Activated naive CD4-positive, alpha-beta T cell (primary cell): ENCODE measurements at regions not wholly inside any gene's neighbourhood (a gene's known extent, or its start where the extent isn't known, plus 50 kb on each side); places are given as distances from the start of the nearest gene placed in this dataset.
"Not testable (repeated sequence)": the region's sequence is repeated elsewhere in the genome, so short reads cannot be mapped to it uniquely, and the experiment has no call there.

ENCODE experiments used
- DNase-seq, 4 experiments: peaks; one replicate each; lab custom pipeline; 2025; lab: John Stamatoyannopoulos, UW

- not testable (repeated sequence) for DNase-seq
These were observed 131.8 kb upstream of the RXFP2 start for GRCh38 chr13:31607531-31607930.

DNA sequence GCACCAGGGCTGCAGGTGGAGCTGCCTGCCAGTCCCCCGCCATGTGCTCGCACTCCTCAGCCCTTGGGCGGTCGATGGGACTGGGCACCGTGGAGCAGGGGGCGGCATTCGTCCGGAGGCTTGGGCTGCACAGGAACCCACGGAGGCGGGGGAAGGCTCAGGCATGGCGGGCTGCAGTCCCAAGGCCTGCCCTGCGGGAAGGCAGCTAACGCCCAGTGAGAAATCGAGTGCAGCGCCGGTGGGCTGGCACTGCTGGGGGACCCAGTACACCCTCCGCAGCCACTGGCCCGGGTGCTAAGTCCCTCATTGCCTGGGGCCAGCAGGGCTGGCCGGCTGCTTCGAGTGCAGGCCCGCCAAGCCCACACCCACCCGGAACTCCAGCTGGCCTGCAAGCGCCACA lies 130.5 kb upstream of the RXFP2 start:
- not testable (repeated sequence) for DNase-seq

GRCh38 chr13:31610270-31610998 lies 128.9 kb upstream of the RXFP2 start:
- DNase-seq: no peak

- no peak for DNase-seq
These were observed 128.1 kb upstream of the RXFP2 start for GRCh38 chr13:31611214-31611613.

- DNase-seq: no peak
These were observed 125.3 kb upstream of the RXFP2 start for GRCh38 chr13:31614073-31614472.

- no peak for DNase-seq
These were observed 124.6 kb upstream of the RXFP2 start for GRCh38 chr13:31614704-31615103.

DNA sequence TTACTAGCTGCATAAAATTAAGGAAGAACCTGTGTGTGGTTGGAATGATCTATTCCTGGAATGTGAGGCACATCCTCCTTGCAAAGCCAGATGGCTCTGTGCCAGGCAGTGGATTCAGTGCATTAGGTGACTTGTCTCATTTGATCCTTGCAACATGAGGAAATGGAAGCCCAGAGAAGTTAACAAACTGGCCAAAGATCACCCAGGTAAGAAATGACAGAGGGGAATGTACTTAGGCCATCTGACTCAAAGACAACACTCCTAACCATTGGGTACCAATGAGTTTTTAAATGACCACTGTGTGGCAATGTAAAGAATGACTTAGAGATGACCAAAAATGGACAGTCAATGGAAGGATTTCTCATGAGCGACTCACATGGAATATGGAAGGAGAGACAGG lies 114.2 kb upstream of the RXFP2 start:
- no peak for DNase-seq

GRCh38 chr13:31627097-31627845 lies 112.1 kb upstream of the RXFP2 start:
- DNase-seq: no peak

DNA sequence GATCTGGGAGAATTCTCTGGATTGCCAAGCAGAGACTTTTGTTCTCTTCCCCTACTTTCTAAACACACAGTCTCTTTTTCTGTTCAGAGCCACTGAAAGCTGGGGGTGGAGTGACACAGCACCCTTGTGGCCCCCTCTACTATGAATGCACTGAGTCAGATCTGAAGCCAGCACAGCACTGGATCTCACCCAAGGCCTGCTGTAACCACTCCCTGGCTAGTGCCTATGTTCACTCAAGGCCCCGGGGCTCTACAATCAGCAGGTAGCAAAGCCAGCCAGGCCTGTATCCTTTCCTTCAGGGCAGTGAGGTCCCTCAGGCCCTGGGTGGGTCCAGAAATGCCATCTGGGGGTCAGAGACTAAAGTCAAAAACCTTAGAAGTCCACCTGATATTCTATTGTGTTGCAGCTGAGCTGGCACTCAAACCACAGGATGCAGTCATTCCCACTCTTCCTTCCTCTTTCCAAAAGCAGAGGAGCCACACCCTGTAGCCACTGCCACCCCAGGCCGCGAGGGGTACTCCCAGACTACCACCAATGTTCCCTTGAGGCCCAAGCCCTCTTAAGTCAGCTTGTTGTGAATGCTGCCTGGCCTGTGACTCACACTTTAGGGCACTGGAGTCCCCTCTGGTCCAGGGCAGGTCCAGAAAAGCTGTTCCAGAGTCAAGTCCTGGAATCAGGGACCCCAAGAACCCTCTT lies 110.1 kb upstream of the RXFP2 start:
- DNase-seq: no peak

GRCh38 chr13:31631071-31631470 lies 108.3 kb upstream of the RXFP2 start:
- no peak for DNase-seq

GRCh38 chr13:31631746-31632145 lies 107.6 kb upstream of the RXFP2 start:
- DNase-seq: no peak

DNA sequence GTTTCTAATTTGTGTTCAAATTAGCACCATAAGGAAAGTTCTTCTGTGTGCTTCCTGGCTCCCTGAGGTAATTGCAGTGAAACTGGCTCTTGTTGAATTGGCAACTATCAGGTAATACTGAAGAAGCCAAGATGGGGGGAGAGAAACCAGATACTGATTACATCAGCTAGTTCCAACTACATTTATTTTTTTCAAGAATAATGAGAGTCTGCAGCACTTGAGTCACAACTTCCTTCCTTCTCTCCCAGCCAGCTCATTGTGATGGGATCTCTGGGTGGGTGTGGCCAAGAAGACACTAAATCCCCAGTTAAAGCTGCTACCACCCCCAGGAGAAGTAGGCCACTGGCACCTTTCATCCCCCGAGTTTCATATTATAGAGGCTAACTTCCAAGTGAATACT lies 100.7 kb upstream of the RXFP2 start:
- DNase-seq: no peak

DNA sequence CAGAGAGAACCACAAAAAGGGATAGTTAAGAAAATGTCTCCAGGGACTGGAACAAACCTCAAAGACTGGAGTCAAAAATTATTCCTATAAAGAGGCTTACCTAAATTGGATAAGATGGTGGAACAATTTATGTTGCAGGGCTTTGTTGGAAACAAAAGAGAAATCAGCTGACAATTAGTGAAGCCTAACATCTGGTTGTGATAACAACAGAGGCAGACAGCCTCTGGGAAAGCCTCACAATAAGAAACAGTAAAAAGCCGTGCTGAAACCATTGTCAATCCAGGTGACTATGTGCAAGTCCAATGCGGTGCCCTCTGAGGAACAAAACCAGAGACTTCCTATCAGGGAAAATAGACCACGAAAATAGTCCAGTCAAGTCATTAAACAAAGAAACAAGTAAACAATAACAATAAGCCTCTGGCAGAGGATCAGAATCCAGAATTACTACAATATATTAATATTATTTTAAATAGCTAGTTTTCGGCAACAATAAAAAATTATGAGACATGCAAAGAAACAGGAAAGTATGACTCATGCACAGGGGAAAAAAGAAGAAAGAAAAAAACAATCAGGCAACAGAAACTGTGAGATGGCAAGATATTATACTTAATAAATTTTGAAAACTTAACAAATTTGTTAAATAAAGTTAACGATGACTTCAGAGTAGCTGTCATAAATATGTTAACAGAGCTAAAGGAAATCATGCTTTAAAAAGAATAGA lies 99.7 kb upstream of the RXFP2 start:
- no peak for DNase-seq

- no peak for DNase-seq
These were observed 89.6 kb upstream of the RXFP2 start for GRCh38 chr13:31649766-31650165.

- DNase-seq: no peak
These were observed 85.6 kb upstream of the RXFP2 start for GRCh38 chr13:31653730-31654129.

GRCh38 chr13:31663880-31664585 lies 75.3 kb upstream of the RXFP2 start:
- no peak for DNase-seq

DNA sequence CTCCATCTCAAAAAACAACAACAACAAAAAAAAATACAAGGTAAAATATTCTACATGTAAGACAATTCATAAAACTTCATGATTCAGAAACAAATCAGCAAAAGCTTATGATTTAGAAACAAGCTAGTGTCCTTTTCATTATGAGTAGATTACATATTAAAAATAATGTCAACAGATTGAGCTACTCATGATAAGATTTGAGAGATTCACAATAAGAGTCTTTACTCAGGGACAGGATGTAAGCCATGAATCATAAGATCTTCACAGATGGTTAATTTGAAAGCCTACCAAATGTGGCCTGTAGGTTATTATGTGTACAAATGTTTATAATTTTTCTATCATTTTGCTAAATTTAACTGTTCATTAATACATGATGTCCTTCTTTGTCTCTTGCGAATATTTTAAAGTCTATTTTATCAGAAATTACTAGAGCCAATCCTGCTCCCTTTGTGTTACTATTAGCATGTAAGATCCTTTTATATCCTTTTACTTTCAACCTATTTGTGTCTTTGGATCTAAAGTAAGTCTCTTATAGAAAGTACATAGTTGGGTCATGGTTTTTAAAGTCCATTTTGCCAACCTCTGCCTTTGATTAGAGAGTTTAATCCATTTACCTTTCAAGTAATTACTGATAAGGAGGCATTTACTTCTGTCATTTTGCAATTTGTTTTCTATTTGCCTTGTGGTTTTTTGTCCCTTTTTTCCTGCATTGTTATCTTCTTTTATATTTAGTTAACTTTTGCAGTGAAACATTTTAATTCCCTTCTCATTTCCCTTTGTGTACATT lies 68.3 kb upstream of the RXFP2 start:
- no peak for DNase-seq

DNA sequence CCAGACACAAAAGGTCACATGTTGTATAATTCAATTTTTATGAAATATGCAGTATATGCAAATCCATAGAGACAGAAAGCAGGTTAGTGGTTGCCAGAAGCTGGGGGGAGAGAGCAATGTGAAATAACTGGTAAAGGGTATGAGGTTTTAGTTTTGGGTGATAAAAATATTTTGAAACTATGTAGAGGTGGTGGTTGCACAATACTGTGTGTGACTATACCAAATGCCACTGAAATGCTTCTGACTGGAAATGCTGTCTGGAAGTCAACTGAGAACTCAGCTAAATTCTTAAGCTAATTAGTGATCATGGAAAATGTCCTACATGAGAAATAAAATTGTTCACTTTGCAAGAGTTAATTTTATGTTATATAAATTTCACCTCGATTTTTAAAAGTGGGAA lies 65.3 kb upstream of the RXFP2 start:
- no peak for DNase-seq

DNA sequence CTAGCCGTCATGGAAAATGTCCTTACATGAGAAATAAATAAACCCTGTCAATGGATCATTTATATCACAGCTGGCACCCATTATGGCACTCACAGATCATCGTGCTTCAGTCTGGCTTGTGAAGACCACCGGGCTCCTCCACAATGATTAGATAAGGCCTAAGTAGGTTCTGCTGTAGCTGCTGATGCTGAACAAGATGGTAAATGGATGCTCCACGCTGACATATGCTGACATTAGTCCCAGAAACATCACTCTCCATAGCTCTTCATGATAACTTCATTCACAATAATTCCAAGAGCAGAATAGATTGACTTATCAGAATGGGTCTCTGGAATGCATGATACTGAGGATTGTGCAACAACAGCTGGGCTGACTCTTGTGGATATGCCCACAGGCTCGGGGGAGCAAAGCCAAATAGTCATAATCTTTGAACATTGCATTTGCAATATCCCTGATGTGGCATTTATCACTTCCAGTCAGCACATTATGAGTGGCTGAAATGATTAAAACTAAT lies 63.8 kb upstream of the RXFP2 start:
- DNase-seq: no peak

DNA sequence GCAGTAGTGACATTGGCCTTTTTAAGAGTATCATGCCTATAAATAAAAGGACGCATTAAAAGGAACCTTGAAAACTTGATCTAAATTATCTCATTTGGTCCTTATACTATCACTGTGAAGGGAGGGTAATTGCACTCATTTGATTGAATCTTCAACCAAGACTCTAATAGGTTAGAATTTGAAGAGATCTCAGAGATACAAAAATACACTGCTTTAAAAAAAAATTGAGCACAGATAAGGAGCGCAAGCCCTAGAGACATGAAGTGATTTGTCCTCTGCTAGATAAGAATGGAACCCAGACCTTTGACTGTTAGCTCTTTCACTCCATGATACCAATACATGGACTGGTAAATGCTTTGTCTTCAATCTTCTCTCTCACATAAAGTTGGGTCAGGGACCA lies 58.2 kb upstream of the RXFP2 start:
- DNase-seq: no peak

- no peak for DNase-seq
These were observed 54.9 kb upstream of the RXFP2 start for GRCh38 chr13:31684466-31684865.
